Coronary artery (tissue), 2 donors: ENCODE measurements at regions not wholly inside any gene's neighbourhood (a gene's known extent, or its start where the extent isn't known, plus 50 kb on each side); places are given as distances from the start of the nearest gene placed in this dataset.

Source experiments
- DNase-seq: peaks from one replicate; pipeline ENCODE4 v3.0.0-alpha.2; 2017; ENCODE audit warnings: low spot score
- H3K27ac ChIP-seq, 2 donors: fragments of 200-600 bp; sonication (generic); one replicate each; pipeline ENCODE4 v1.5.1; 2016 to 2019
- H3K4me3 ChIP-seq: fragments of 200-600 bp; sonication (generic); 2 replicates; pipeline ENCODE4 v1.5.1; 2016; ENCODE audit warnings: mild to moderate bottlenecking, moderate library complexity
- CTCF ChIP-seq: fragments of 200-600 bp; sonication (generic); IDR thresholded peaks from one replicate; pipeline ENCODE4 v1.5.1; 2019; ENCODE audit warnings: antibody characterized with exemption

- DNase-seq, result no peak
- no peak for TF ChIP-seq CTCF
These were observed 1635.5 kb downstream of the OTOL1 start for GRCh38 chr3:163132111-163132510.

GRCh38 chr3:163129287-163129686 lies 1632.7 kb downstream of the OTOL1 start:
- TF ChIP-seq CTCF, result no peak
- no peak overlapping the region for H3K4me3 ChIP-seq
- no peak for DNase-seq
- no peak overlapping the region for H3K27ac ChIP-seq

More at GRCh38 chr3:163132111-163132510, 1635.5 kb downstream of the OTOL1 start:
- H3K4me3 ChIP-seq, result no peak overlapping the region
- no peak overlapping the region for H3K27ac ChIP-seq

GRCh38 chr3:163126115-163126514 lies 1629.5 kb downstream of the OTOL1 start:
- Histone ChIP-seq H3K27ac (no peak overlapping the region), H3K4me3 (no peak overlapping the region)
- no peak for TF ChIP-seq CTCF
- DNase-seq, result no peak
